K562 (cell line): ENCODE measurements at regions not wholly inside any gene's neighbourhood (a gene's known extent, or its start where the extent isn't known, plus 50 kb on each side); places are given as distances from the start of the nearest gene placed in this dataset.

Source experiments
- ATAC-seq: fragments of 200-7000 bp; cut with Tn5 transposase; 3 replicates; pipeline ENCODE4 v1.9.1; 2020; ENCODE audit warnings: moderate library complexity
- BruUV-seq: library from RNA; stranded (reverse); fragments of 400-500 nt; replicated peaks from 2 replicates; lab custom pipeline; 2021; lab: Mats Ljungman, UMichigan
- CTCF ChIA-PET: fragments of 300-600 bp; formaldehyde crosslinking; extraction: SDS; loops from one replicate; lab custom pipeline; 2021; ENCODE audit warnings: low intra/inter-chr PET ratio; lab: Yijun Ruan, JAX
- POLR2A ChIA-PET: fragments of 300-600, 350-650 bp; sonication (Branson Sonifier 250); formaldehyde crosslinking; extraction: SDS; loops from one replicate; lab custom pipeline; 2021; ENCODE audit warnings: antibody characterized with exemption, inconsistent platforms; lab: Yijun Ruan, JAX
- DNase-seq, 4 experiments: peaks; one replicate each; pipeline versions ENCODE4 v3.0.0 to v3.0.0-alpha.2; 2011 to 2018; ENCODE audit warnings: low spot score in 3 of 4, mixed read lengths in 3 of 4; ENCODE audit errors: extremely low read depth in 1 of 4
- FAIRE-seq: peaks from 2 replicates; lab custom pipeline; 2011; peaks lifted over from hg19 to GRCh38; lab: Jason Lieb, UNC
- H2AFZ ChIP-seq: 2 replicates; pipeline ENCODE4 v1.6.0; 2011; ENCODE audit warnings: low read depth, low read length, control low read depth, inconsistent platforms
- H3K27ac ChIP-seq: fragments of 200-600 bp; 3 replicates; pipeline ENCODE4 v1.8.0; 2011; ENCODE audit warnings: low read depth, mild to moderate bottlenecking, control low read depth, inconsistent platforms, low read length, moderate library complexity, mixed read lengths; ENCODE audit errors: extremely low read depth
- H3K27me3 ChIP-seq, 2 experiments: fragments of 300-600 bp in 1 of 2; 2 replicates in 1 of 2; 3 replicates in 1 of 2; pipeline versions ENCODE4 v1.6.0 to v1.8.0; 2011; ENCODE audit warnings: inconsistent platforms in 2 of 2, low read length in 2 of 2, mild to moderate bottlenecking in 1 of 2, mixed read lengths in 1 of 2, moderate library complexity in 1 of 2; ENCODE audit not compliant: control insufficient read depth in 2 of 2, insufficient read depth in 2 of 2
- H3K36me3 ChIP-seq: fragments of 300-600 bp; 3 replicates; pipeline ENCODE4 v1.8.0; 2011; ENCODE audit warnings: mild to moderate bottlenecking, low read length, inconsistent platforms; ENCODE audit not compliant: control insufficient read depth, insufficient read depth
- H3K4me1 ChIP-seq, 2 experiments: fragments of 200-600 bp in 1 of 2; replicated peaks in 1 of 2; 2 replicates in 1 of 2; 3 replicates in 1 of 2; pipeline versions ENCODE4 v1.5.1 to v1.8.0; 2011; ENCODE audit warnings: inconsistent platforms in 2 of 2, low read length in 2 of 2, mild to moderate bottlenecking in 1 of 2, mixed read lengths in 1 of 2, moderate library complexity in 1 of 2; ENCODE audit not compliant: control insufficient read depth in 2 of 2, insufficient read depth in 2 of 2
- H3K4me2 ChIP-seq: 2 replicates; pipeline ENCODE4 v1.6.1; 2011; ENCODE audit warnings: low read length, control low read depth, inconsistent platforms, mixed read lengths; ENCODE audit not compliant: insufficient read depth
- H3K4me3 ChIP-seq: fragments of 200-600 bp; sonication (generic), shearing (Covaris generic); 2 replicates; pipeline ENCODE4 v1.5.1; 2016; ENCODE audit warnings: control low read depth, inconsistent platforms
- H3K79me2 ChIP-seq: fragments of 200-600 bp; 3 replicates; pipeline ENCODE4 v1.8.0; 2011; ENCODE audit warnings: low read length, inconsistent platforms; ENCODE audit not compliant: control insufficient read depth, insufficient read depth
- H3K9ac ChIP-seq, 2 experiments: 2 replicates each; pipeline versions ENCODE4 v1.6.0 to v1.6.1; 2011; ENCODE audit warnings: low read depth in 2 of 2, low read length in 2 of 2, control low read depth in 1 of 2, inconsistent platforms in 1 of 2, mild to moderate bottlenecking in 1 of 2, mixed read lengths in 1 of 2; ENCODE audit not compliant: insufficient read depth in 1 of 2
- H3K9me1 ChIP-seq: one replicate; pipeline ENCODE4 v1.6.0; 2011; ENCODE audit warnings: inconsistent platforms, mild to moderate bottlenecking, low read length, moderate library complexity; ENCODE audit not compliant: control insufficient read depth, insufficient read depth
- H3K9me3 ChIP-seq: replicated peaks from 2 replicates; pipeline ENCODE4 v1.5.1; 2011; ENCODE audit warnings: low read depth, low read length, inconsistent platforms; ENCODE audit not compliant: control insufficient read depth, insufficient read depth
- H4K20me1 ChIP-seq: replicated peaks from 2 replicates; pipeline ENCODE4 v1.6.1; 2011; ENCODE audit warnings: low read length, inconsistent platforms, mixed read lengths; ENCODE audit not compliant: control insufficient read depth, insufficient read depth
- ATF3 ChIP-seq, 2 experiments: fragments of 450-650 bp in 1 of 2; sonication (generic) in 1 of 2; formaldehyde crosslinking in 1 of 2; IDR thresholded peaks in 1 of 2; conservative IDR thresholded peaks in 1 of 2; 2 replicates each; pipeline versions ENCODE4 v1.6.1 to v1.8.1; 2016 to 2023; ENCODE audit warnings: mild to moderate bottlenecking in 2 of 2, moderate library complexity in 2 of 2, inconsistent platforms in 1 of 2, missing genetic modification reagents in 1 of 2
- BACH1 ChIP-seq: fragments of 200-800 bp; sonication (Bioruptor generic); IDR thresholded peaks from 2 replicates; pipeline ENCODE4 v1.6.1; 2016; ENCODE audit warnings: missing genetic modification characterization, missing compliant biosample characterization
- BRD4 ChIP-seq: fragments of 200-600 bp; sonication (generic); IDR thresholded peaks from 2 replicates; pipeline ENCODE4 v1.6.1; 2017; ENCODE audit warnings: inconsistent platforms
- CBFA2T3 ChIP-seq: fragments of 450-650 bp; IDR thresholded peaks from 2 replicates; pipeline ENCODE4 v1.6.1; 2017
- FOXP1 ChIP-seq: sonication (generic); formaldehyde crosslinking; IDR thresholded peaks from 2 replicates; pipeline ENCODE4 v1.8.0; 2022; ENCODE audit warnings: mild to moderate bottlenecking, missing genetic modification reagents
- IFI16 ChIP-seq: fragments of 250-450 bp; sonication (Bioruptor Pico); IDR thresholded peaks from 2 replicates; pipeline ENCODE4 v2.1.2; 2022; ENCODE audit warnings: mild to moderate bottlenecking, inconsistent platforms
- KAT8 ChIP-seq: fragments of 450-650 bp; IDR thresholded peaks from 2 replicates; pipeline ENCODE4 v1.6.1; 2016; ENCODE audit warnings: low read depth, mild to moderate bottlenecking
- NR4A1 ChIP-seq, 2 experiments: fragments of 250-450 bp in 1 of 2; fragments of 450-650 bp in 1 of 2; sonication (Bioruptor Pico) in 1 of 2; IDR thresholded peaks; 2 replicates each; pipeline versions ENCODE4 v1.4.0 to v1.6.1; 2016 to 2020; ENCODE audit warnings: mild to moderate bottlenecking in 2 of 2, missing compliant biosample characterization in 1 of 2, missing genetic modification characterization in 1 of 2, moderate library complexity in 1 of 2
- PKNOX1 ChIP-seq: fragments of 450-650 bp; IDR thresholded peaks from 2 replicates; pipeline ENCODE4 v1.6.1; 2016
- RFX5 ChIP-seq: IDR thresholded peaks from 2 replicates; pipeline ENCODE4 v1.6.1; 2011; ENCODE audit warnings: low read depth, mild to moderate bottlenecking, improper control_type of control experiment, low read length
- TCF3 ChIP-seq: sonication (generic); formaldehyde crosslinking; IDR thresholded peaks from 2 replicates; pipeline ENCODE4 v1.4.0; 2020; ENCODE audit warnings: mild to moderate bottlenecking, missing genetic modification reagents
- XRCC5 ChIP-seq: fragments of 200-400 bp; formaldehyde crosslinking; IDR thresholded peaks from 2 replicates; pipeline ENCODE4 v1.6.1; 2017; ENCODE audit warnings: low read depth, mild to moderate bottlenecking, low read length
- WGBS: fragments of 100-300 bp; shearing (Covaris generic); methylation state at CpG from one replicate; pipeline ENCODE4 v1.1.6; 2016; ENCODE audit warnings: low coverage, mixed read lengths; ENCODE audit not compliant: insufficient coverage; ENCODE audit errors: missing lambda C conversion rate; 5-methylcytosine and 5-hydroxymethylcytosine counted together
- in situ Hi-C: fragments of 300-500 bp; cut with MboI; formaldehyde crosslinking; loops from 4 replicates; pipeline ENCODE4 v1.15.0; 2018; ENCODE audit warnings: inconsistent platforms, mixed read lengths
- intact Hi-C: fragments of 100-400 bp; cut with micrococcal nuclease; formaldehyde crosslinking; loops from 2 replicates; pipeline ENCODE4 v1.14.2; 2022
- TF ChIP-seq, protein P1 (sequence below): fragments of 250-450 bp; sonication (Bioruptor Pico); IDR thresholded peaks from 2 replicates; pipeline ENCODE4 v1.5.0; 2020; ENCODE audit warnings: mild to moderate bottlenecking

- TF ChIP-seq, protein P1, sequence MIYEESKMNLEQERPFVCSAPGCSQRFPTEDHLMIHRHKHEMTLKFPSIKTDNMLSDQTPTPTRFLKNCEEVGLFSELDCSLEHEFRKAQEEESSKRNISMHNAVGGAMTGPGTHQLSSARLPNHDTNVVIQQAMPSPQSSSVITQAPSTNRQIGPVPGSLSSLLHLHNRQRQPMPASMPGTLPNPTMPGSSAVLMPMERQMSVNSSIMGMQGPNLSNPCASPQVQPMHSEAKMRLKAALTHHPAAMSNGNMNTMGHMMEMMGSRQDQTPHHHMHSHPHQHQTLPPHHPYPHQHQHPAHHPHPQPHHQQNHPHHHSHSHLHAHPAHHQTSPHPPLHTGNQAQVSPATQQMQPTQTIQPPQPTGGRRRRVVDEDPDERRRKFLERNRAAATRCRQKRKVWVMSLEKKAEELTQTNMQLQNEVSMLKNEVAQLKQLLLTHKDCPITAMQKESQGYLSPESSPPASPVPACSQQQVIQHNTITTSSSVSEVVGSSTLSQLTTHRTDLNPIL = no peak
- TF ChIP-seq NR4A1 (CRISPR knock-in tag; IDR thresholded peaks at IDR 0.05) = no peak
- no peak for TF ChIP-seq NR4A1 (tag; IDR thresholded peaks at IDR 0.05)
- no peak for TF ChIP-seq KAT8
- no peak for TF ChIP-seq FOXP1
- TF ChIP-seq XRCC5 = no peak
- no peak for TF ChIP-seq BACH1 (tag)
- no peak for TF ChIP-seq RFX5
- no peak for TF ChIP-seq IFI16
Observed at GRCh38 chr7:106485919-106486318, 175.0 kb downstream of the CCDC71L start (continued).

DNA sequence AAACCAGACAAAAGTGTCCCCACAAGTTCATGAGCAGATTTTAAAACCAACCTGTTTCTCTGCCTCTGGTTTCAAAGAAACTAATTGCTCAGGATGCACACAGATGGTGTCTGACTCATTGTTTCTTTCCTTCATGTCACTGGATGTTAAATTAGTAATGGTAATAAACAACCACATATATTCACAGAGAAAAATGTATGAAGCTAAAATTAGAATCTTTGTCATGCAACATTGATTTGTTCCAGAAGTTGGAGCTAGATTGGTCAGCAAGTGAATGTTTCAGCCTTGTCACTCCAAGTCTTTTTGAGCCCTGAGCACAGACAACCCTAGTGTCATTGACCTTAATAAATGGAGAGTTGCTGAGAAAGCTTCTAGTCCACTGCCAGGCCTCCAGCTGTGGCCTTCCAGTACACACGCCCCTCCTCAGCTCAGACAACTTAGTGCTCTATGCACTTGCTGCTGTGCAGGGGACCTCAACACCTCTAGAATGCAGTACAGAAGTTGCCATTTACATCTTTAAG lies 175.9 kb downstream of the CCDC71L start:
- ATAC-seq (peak; percentile 37), DNase-seq (no peak)
- POLR2A ChIA-PET = interaction anchor here (0.6 to 1.7 kb wide), 6 partner anchors 17 to 309 kb away, joined by 3 to 7 read pairs (median 5); no protein-coding TSS in a partner anchor
- no TSS peak for BruUV-seq
- H3K36me3 ChIP-seq = no peaks in the 10 kb centered on the region
- peak overlapping the region; percentile 2 for H2AFZ ChIP-seq
- H3K27me3 ChIP-seq = no peaks in the 10 kb centered on the region
- WGBS = 58% methylated on average over 1 of the region's 1 CpG
- H3K27ac ChIP-seq = no peak overlapping the region
- TF ChIP-seq ATF3 (IDR thresholded peaks at IDR 0.05) (peak; percentile 56), ATF3 (CRISPR knock-in tag; conservative IDR thresholded peaks at IDR 0.05) (no peak), BRD4 (no peak), CBFA2T3 (0 out of 2 replicates have a peak, but pooled peaks have one; percentile 8), TCF3 (CRISPR knock-in tag) (0 out of 2 replicates have a peak, but pooled peaks have one; percentile 10), PKNOX1 (0 out of 2 replicates have a peak, but pooled peaks have one; percentile 17)
- TF ChIP-seq, all 486 proteins: peak for 4
- Histone ChIP-seq H3K4me2 (no peak overlapping the region), H3K9me3 (peaks cover 10% of the 10 kb centered on the region; the same call in 1 of the 2 replicates), H4K20me1 (no peaks in the 10 kb centered on the region), H3K9me1 (no peaks in the 10 kb centered on the region), H3K4me3 (no peak overlapping the region), H3K79me2 (no peaks in the 10 kb centered on the region), H3K4me1 (peaks cover 8 to 27% of the 10 kb centered on the region in 2 experiments; a peak in 3 of 5 replicates), H3K9ac (no peak overlapping the region)
- intact Hi-C loops = no loop called here
- FAIRE-seq = no peak
- CTCF ChIA-PET = no interaction called here
- in situ Hi-C loops = no loop called here
